ENCODE measurements at regions not wholly inside any gene's neighbourhood (a gene's known extent, or its start where the extent isn't known, plus 50 kb on each side); places are given as distances from the start of the nearest gene placed in this dataset.

DNA sequence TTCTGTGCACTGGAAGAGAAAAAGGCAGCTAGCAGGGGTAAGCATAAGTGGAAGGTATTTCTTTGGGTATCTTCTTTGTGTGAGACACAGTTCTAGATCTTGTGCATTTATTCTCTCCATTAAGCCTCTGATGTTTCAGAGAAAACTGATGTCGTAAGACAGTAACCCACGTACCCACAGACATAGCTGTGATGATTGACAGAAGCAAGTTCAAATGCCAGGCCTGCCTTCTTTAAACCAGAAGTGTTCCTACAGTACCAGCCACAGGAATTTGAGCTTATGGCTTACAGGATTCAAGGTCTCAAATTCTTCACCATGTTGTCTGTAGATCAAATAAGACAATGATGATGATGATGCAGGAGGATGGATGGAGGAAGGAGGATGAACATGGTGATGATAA is 161.4 kb upstream of the KCNJ16 start:
- CTCF ChIA-PET: interaction anchor here (0.9 kb wide), 1 partner anchor 255 kb away, joined by 3 read pairs; no protein-coding TSS in a partner anchor
- H3K4me3 ChIP-seq (ENCODE audit: control insufficient read depth in 1 of 7, extremely low read depth in 1 of 7, insufficient read depth in 4 of 7, low read depth in 2 of 7, low read length in 6 of 7): no peak overlapping the region

GRCh38 chr17:69914520-69914919 is 160.5 kb upstream of the KCNJ16 start:
- Histone ChIP-seq H3K36me3 (ENCODE audit: control insufficient read depth in 4 of 4, insufficient read depth in 4 of 4, low read length in 3 of 4) (no peaks in the 10 kb centered on the region), H3K9me3 (ENCODE audit: control extremely low read depth in 1 of 5, control insufficient read depth in 4 of 5, insufficient read depth in 2 of 5, low read depth in 1 of 5, low read length in 4 of 5) (no peaks in the 10 kb centered on the region), H3K27ac (ENCODE audit: insufficient read depth in 1 of 2, low read depth in 1 of 2, low read length in 2 of 2, poor library complexity in 1 of 2, severe bottlenecking in 2 of 2) (no peak overlapping the region), H3K27me3 (replicated peaks in 2 of 5; ENCODE audit: control insufficient read depth in 4 of 5, insufficient read depth in 5 of 5, low read length in 4 of 5) (no peaks in the 10 kb centered on the region), H3K4me1 (ENCODE audit: control extremely low read depth in 1 of 4, control insufficient read depth in 4 of 4, insufficient read depth in 4 of 4, low read length in 3 of 4) (no peaks in the 10 kb centered on the region), H3K4me3 (ENCODE audit: control insufficient read depth in 1 of 7, extremely low read depth in 1 of 7, insufficient read depth in 4 of 7, low read depth in 2 of 7, low read length in 6 of 7) (no peak overlapping the region)
- no peak for DNase-seq
- POLR2A ChIA-PET: no interaction called here
- WGBS (ENCODE audit: insufficient coverage): 100% methylated on average over 1 of the region's 1 CpG
- CTCF ChIA-PET: interaction anchor here (0.9 kb wide), 1 partner anchor 254 kb away, joined by 3 read pairs; no protein-coding TSS in a partner anchor

More for the DNA sequence above, 161.4 kb upstream of the KCNJ16 start:
- no peaks in the 10 kb centered on the region for H3K9me3 ChIP-seq (ENCODE audit: control extremely low read depth in 1 of 5, control insufficient read depth in 4 of 5, insufficient read depth in 2 of 5, low read depth in 1 of 5, low read length in 4 of 5)
- no peaks in the 10 kb centered on the region for H3K36me3 ChIP-seq (ENCODE audit: control insufficient read depth in 4 of 4, insufficient read depth in 4 of 4, low read length in 3 of 4)
- DNase-seq: no peak
- no peak overlapping the region for H3K27ac ChIP-seq (ENCODE audit: insufficient read depth in 1 of 2, low read depth in 1 of 2, low read length in 2 of 2, poor library complexity in 1 of 2, severe bottlenecking in 2 of 2)
- H3K4me1 ChIP-seq (ENCODE audit: control extremely low read depth in 1 of 4, control insufficient read depth in 4 of 4, insufficient read depth in 4 of 4, low read length in 3 of 4): no peaks in the 10 kb centered on the region
- no peaks in the 10 kb centered on the region for H3K27me3 ChIP-seq (replicated peaks in 2 of 5; ENCODE audit: control insufficient read depth in 4 of 5, insufficient read depth in 5 of 5, low read length in 4 of 5)
- POLR2A ChIA-PET: no interaction called here
- 100% methylated on average over 2 of the region's 2 CpGs for WGBS (ENCODE audit: insufficient coverage)

DNA sequence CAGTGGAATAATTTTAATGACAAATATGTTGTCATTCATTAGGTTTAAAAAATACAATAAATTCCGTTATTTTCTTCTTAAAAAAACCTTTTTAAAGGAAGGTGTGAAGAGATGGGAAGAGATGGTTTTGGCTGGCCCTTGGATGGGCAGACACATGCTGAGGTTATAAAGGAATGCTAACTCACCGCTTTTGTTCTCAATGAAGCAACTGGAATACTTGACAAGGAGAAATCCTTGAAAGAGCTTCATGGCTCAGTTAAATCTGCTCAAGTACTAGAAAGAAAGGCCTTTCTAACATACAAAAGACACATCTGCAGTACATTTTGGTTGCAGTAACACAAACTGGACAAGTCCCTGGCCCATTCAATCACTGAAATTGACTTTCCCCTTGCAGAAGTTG is 158.3 kb upstream of the KCNJ16 start:
- POLR2A ChIA-PET: no interaction called here
- DNase-seq: no peak
- Histone ChIP-seq H3K27me3 (replicated peaks in 2 of 5; ENCODE audit: control insufficient read depth in 4 of 5, insufficient read depth in 5 of 5, low read length in 4 of 5) (no peaks in the 10 kb centered on the region), H3K27ac (ENCODE audit: insufficient read depth in 1 of 2, low read depth in 1 of 2, low read length in 2 of 2, poor library complexity in 1 of 2, severe bottlenecking in 2 of 2) (no peak overlapping the region), H3K4me1 (ENCODE audit: control extremely low read depth in 1 of 4, control insufficient read depth in 4 of 4, insufficient read depth in 4 of 4, low read length in 3 of 4) (no peaks in the 10 kb centered on the region), H3K9me3 (ENCODE audit: control extremely low read depth in 1 of 5, control insufficient read depth in 4 of 5, insufficient read depth in 2 of 5, low read depth in 1 of 5, low read length in 4 of 5) (no peaks in the 10 kb centered on the region), H3K4me3 (ENCODE audit: control insufficient read depth in 1 of 7, extremely low read depth in 1 of 7, insufficient read depth in 4 of 7, low read depth in 2 of 7, low read length in 6 of 7) (no peak overlapping the region), H3K36me3 (ENCODE audit: control insufficient read depth in 4 of 4, insufficient read depth in 4 of 4, low read length in 3 of 4) (no peaks in the 10 kb centered on the region)
- 100% methylated on average over 1 of the region's 2 CpGs for WGBS (ENCODE audit: insufficient coverage)
- CTCF ChIA-PET: no interaction called here

GRCh38 chr17:69918164-69918563 is 156.9 kb upstream of the KCNJ16 start:
- no peaks in the 10 kb centered on the region for H3K27me3 ChIP-seq (replicated peaks in 2 of 5; ENCODE audit: control insufficient read depth in 4 of 5, insufficient read depth in 5 of 5, low read length in 4 of 5)
- DNase-seq: no peak
- no peak overlapping the region for H3K27ac ChIP-seq (ENCODE audit: insufficient read depth in 1 of 2, low read depth in 1 of 2, low read length in 2 of 2, poor library complexity in 1 of 2, severe bottlenecking in 2 of 2)
- no peaks in the 10 kb centered on the region for H3K4me1 ChIP-seq (ENCODE audit: control extremely low read depth in 1 of 4, control insufficient read depth in 4 of 4, insufficient read depth in 4 of 4, low read length in 3 of 4)
- ChIA-PET POLR2A (no interaction called here), CTCF (no interaction called here)
- 90% methylated on average over 3 of the region's 4 CpGs for WGBS (ENCODE audit: insufficient coverage)
- no peaks in the 10 kb centered on the region for H3K9me3 ChIP-seq (ENCODE audit: control extremely low read depth in 1 of 5, control insufficient read depth in 4 of 5, insufficient read depth in 2 of 5, low read depth in 1 of 5, low read length in 4 of 5)
- no peaks in the 10 kb centered on the region for H3K36me3 ChIP-seq (ENCODE audit: control insufficient read depth in 4 of 4, insufficient read depth in 4 of 4, low read length in 3 of 4)
- H3K4me3 ChIP-seq (ENCODE audit: control insufficient read depth in 1 of 7, extremely low read depth in 1 of 7, insufficient read depth in 4 of 7, low read depth in 2 of 7, low read length in 6 of 7): no peak overlapping the region

DNA sequence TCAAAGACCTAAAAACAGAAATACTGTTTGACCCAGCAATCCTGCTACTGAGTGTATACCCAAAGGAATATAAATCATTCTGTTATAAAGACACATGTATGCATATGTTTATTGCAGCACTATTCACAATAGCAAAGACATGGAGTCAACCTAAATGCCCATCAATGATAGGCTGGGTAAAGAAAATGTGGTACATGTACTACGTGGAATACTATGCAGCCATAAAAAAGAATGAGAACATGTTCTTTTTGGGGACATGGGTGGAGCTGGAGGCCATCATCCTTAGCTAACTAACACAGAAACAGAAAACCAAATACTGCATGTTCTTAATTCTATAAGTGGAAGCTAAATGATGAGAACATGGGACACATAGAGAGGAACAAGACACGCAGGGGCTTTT is 155.2 kb upstream of the KCNJ16 start:
- H3K9me3 ChIP-seq (ENCODE audit: control extremely low read depth in 1 of 5, control insufficient read depth in 4 of 5, insufficient read depth in 2 of 5, low read depth in 1 of 5, low read length in 4 of 5): no peaks in the 10 kb centered on the region
- CTCF ChIA-PET: no interaction called here
- POLR2A ChIA-PET: no interaction called here
- H3K27ac ChIP-seq (ENCODE audit: insufficient read depth in 1 of 2, low read depth in 1 of 2, low read length in 2 of 2, poor library complexity in 1 of 2, severe bottlenecking in 2 of 2): no peak overlapping the region
- no peak for DNase-seq
- H3K4me3 ChIP-seq (ENCODE audit: control insufficient read depth in 1 of 7, extremely low read depth in 1 of 7, insufficient read depth in 4 of 7, low read depth in 2 of 7, low read length in 6 of 7): no peak overlapping the region
- no peaks in the 10 kb centered on the region for H3K4me1 ChIP-seq (ENCODE audit: control extremely low read depth in 1 of 4, control insufficient read depth in 4 of 4, insufficient read depth in 4 of 4, low read length in 3 of 4)
- no peaks in the 10 kb centered on the region for H3K36me3 ChIP-seq (ENCODE audit: control insufficient read depth in 4 of 4, insufficient read depth in 4 of 4, low read length in 3 of 4)
- no CpG with 5 or more reads among the region's 2 CpGs for WGBS (ENCODE audit: insufficient coverage)
- H3K27me3 ChIP-seq (replicated peaks in 2 of 5; ENCODE audit: control insufficient read depth in 4 of 5, insufficient read depth in 5 of 5, low read length in 4 of 5): no peaks in the 10 kb centered on the region

GRCh38 chr17:69921046-69921445 is 154.0 kb upstream of the KCNJ16 start:
- Histone ChIP-seq H3K27ac (ENCODE audit: insufficient read depth in 1 of 2, low read depth in 1 of 2, low read length in 2 of 2, poor library complexity in 1 of 2, severe bottlenecking in 2 of 2) (no peak overlapping the region), H3K27me3 (replicated peaks in 2 of 5; ENCODE audit: control insufficient read depth in 4 of 5, insufficient read depth in 5 of 5, low read length in 4 of 5) (no peaks in the 10 kb centered on the region), H3K4me1 (ENCODE audit: control extremely low read depth in 1 of 4, control insufficient read depth in 4 of 4, insufficient read depth in 4 of 4, low read length in 3 of 4) (no peaks in the 10 kb centered on the region), H3K9me3 (ENCODE audit: control extremely low read depth in 1 of 5, control insufficient read depth in 4 of 5, insufficient read depth in 2 of 5, low read depth in 1 of 5, low read length in 4 of 5) (no peaks in the 10 kb centered on the region), H3K36me3 (ENCODE audit: control insufficient read depth in 4 of 4, insufficient read depth in 4 of 4, low read length in 3 of 4) (no peaks in the 10 kb centered on the region), H3K4me3 (ENCODE audit: control insufficient read depth in 1 of 7, extremely low read depth in 1 of 7, insufficient read depth in 4 of 7, low read depth in 2 of 7, low read length in 6 of 7) (no peak overlapping the region)
- WGBS (ENCODE audit: insufficient coverage): 89% methylated on average over 1 of the region's 1 CpG
- no peak for DNase-seq
- POLR2A ChIA-PET: no interaction called here
- CTCF ChIA-PET: no interaction called here

- Histone ChIP-seq H3K4me3 (ENCODE audit: control insufficient read depth in 1 of 7, extremely low read depth in 1 of 7, insufficient read depth in 4 of 7, low read depth in 2 of 7, low read length in 6 of 7) (no peak overlapping the region), H3K27ac (ENCODE audit: insufficient read depth in 1 of 2, low read depth in 1 of 2, low read length in 2 of 2, poor library complexity in 1 of 2, severe bottlenecking in 2 of 2) (no peak overlapping the region), H3K9me3 (ENCODE audit: control extremely low read depth in 1 of 5, control insufficient read depth in 4 of 5, insufficient read depth in 2 of 5, low read depth in 1 of 5, low read length in 4 of 5) (peaks cover 0 to 5% (median 3%) of the 10 kb centered on the region in 5 experiments), H3K36me3 (ENCODE audit: control insufficient read depth in 4 of 4, insufficient read depth in 4 of 4, low read length in 3 of 4) (no peaks in the 10 kb centered on the region), H3K27me3 (replicated peaks in 2 of 5; ENCODE audit: control insufficient read depth in 4 of 5, insufficient read depth in 5 of 5, low read length in 4 of 5) (no peaks in the 10 kb centered on the region), H3K4me1 (ENCODE audit: control extremely low read depth in 1 of 4, control insufficient read depth in 4 of 4, insufficient read depth in 4 of 4, low read length in 3 of 4) (peaks cover 0 to 10% (median 0%) of the 10 kb centered on the region in 4 experiments)
- ChIA-PET CTCF (no interaction called here), POLR2A (no interaction called here)
- 13% methylated on average over 2 of the region's 4 CpGs for WGBS (ENCODE audit: insufficient coverage)
- DNase-seq: peak in 2 of 3 donors; percentile 27 to 33
Observed at GRCh38 chr17:69928611-69929010, 146.4 kb upstream of the KCNJ16 start.

Measured in common myeloid progenitor, CD34-positive (primary cell).